Ishikawa (cell line): ENCODE measurements at regions not wholly inside any gene's neighbourhood (a gene's known extent, or its start where the extent isn't known, plus 50 kb on each side); places are given as distances from the start of the nearest gene placed in this dataset.

ENCODE experiments used
- CEBPB ChIP-seq: IDR thresholded peaks from 2 replicates; pipeline ENCODE4 v1.6.1; 2012
- CREB1 ChIP-seq: IDR thresholded peaks from 2 replicates; pipeline ENCODE4 v1.6.1; 2012; ENCODE audit warnings: low read depth
- EGR1 ChIP-seq: IDR thresholded peaks from 2 replicates; pipeline ENCODE4 v1.6.1; 2012
- EP300 ChIP-seq: IDR thresholded peaks from 2 replicates; pipeline ENCODE4 v1.6.1; 2012; ENCODE audit warnings: borderline replicate concordance
- FOXM1 ChIP-seq: IDR thresholded peaks from 2 replicates; pipeline ENCODE4 v1.6.1; 2012; ENCODE audit warnings: low read depth, borderline replicate concordance
- NFIC ChIP-seq: IDR thresholded peaks from 2 replicates; pipeline ENCODE4 v1.6.1; 2012
- RAD21 ChIP-seq: IDR thresholded peaks from 2 replicates; pipeline ENCODE4 v1.6.1; 2012; ENCODE audit warnings: low read depth
- TAF1 ChIP-seq: IDR thresholded peaks from 2 replicates; pipeline ENCODE4 v1.6.1; 2012; ENCODE audit warnings: low read depth, mild to moderate bottlenecking
- TCF12 ChIP-seq: IDR thresholded peaks from 2 replicates; pipeline ENCODE4 v1.6.1; 2012; ENCODE audit warnings: low read depth
- TEAD4 ChIP-seq: IDR thresholded peaks from 2 replicates; pipeline ENCODE4 v1.6.1; 2012
- YY1 ChIP-seq: IDR thresholded peaks from 2 replicates; pipeline ENCODE4 v1.6.1; 2012; ENCODE audit warnings: low read depth
- ZBTB7A ChIP-seq: IDR thresholded peaks from 2 replicates; pipeline ENCODE4 v1.6.1; 2012; ENCODE audit warnings: low read depth
- TF ChIP-seq, protein P1 (sequence below): IDR thresholded peaks from 2 replicates; pipeline ENCODE4 v1.6.1; 2012
- TF ChIP-seq, protein P2 (sequence below): IDR thresholded peaks from 2 replicates; pipeline ENCODE4 v1.6.1; 2012; ENCODE audit warnings: low read depth, mild to moderate bottlenecking
- TF ChIP-seq, protein P3 (sequence below): IDR thresholded peaks from 2 replicates; pipeline ENCODE4 v1.6.1; 2012

DNA sequence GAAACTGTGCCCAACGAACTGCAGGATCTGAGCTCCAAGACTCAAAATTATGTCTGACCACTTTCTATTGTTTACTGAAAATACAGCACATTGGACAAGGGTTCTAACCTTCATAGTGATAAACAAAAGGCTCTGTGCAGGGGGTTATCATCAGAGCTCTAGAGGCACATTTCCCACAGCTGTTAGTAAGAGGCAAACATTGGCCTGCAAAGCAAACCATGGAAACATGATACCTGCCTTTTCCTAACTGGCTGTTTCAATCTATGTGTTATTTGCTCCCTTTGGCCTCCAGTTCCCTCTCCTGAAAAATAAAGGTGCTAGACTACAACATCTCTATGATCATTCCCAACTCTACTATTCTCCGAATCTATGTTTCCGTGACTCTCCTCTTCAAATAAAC lies 159.7 kb upstream of the ARHGEF26 start:
- TF ChIP-seq, protein P1, sequence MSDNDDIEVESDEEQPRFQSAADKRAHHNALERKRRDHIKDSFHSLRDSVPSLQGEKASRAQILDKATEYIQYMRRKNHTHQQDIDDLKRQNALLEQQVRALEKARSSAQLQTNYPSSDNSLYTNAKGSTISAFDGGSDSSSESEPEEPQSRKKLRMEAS = no peak
- TF ChIP-seq, protein P2, sequence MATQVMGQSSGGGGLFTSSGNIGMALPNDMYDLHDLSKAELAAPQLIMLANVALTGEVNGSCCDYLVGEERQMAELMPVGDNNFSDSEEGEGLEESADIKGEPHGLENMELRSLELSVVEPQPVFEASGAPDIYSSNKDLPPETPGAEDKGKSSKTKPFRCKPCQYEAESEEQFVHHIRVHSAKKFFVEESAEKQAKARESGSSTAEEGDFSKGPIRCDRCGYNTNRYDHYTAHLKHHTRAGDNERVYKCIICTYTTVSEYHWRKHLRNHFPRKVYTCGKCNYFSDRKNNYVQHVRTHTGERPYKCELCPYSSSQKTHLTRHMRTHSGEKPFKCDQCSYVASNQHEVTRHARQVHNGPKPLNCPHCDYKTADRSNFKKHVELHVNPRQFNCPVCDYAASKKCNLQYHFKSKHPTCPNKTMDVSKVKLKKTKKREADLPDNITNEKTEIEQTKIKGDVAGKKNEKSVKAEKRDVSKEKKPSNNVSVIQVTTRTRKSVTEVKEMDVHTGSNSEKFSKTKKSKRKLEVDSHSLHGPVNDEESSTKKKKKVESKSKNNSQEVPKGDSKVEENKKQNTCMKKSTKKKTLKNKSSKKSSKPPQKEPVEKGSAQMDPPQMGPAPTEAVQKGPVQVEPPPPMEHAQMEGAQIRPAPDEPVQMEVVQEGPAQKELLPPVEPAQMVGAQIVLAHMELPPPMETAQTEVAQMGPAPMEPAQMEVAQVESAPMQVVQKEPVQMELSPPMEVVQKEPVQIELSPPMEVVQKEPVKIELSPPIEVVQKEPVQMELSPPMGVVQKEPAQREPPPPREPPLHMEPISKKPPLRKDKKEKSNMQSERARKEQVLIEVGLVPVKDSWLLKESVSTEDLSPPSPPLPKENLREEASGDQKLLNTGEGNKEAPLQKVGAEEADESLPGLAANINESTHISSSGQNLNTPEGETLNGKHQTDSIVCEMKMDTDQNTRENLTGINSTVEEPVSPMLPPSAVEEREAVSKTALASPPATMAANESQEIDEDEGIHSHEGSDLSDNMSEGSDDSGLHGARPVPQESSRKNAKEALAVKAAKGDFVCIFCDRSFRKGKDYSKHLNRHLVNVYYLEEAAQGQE = no peak
- TF ChIP-seq NFIC = no peak
- no peak for TF ChIP-seq YY1
- TF ChIP-seq EP300 = no peak
- no peak for TF ChIP-seq TAF1
- TF ChIP-seq, protein P3, sequence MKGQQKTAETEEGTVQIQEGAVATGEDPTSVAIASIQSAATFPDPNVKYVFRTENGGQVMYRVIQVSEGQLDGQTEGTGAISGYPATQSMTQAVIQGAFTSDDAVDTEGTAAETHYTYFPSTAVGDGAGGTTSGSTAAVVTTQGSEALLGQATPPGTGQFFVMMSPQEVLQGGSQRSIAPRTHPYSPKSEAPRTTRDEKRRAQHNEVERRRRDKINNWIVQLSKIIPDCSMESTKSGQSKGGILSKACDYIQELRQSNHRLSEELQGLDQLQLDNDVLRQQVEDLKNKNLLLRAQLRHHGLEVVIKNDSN = no peak
- TF ChIP-seq TEAD4 = no peak
- no peak for TF ChIP-seq RAD21
- no peak for TF ChIP-seq FOXM1
- no peak for TF ChIP-seq CEBPB
- no peak for TF ChIP-seq TCF12
- TF ChIP-seq EGR1 = no peak
- no peak for TF ChIP-seq ZBTB7A
- no peak for TF ChIP-seq CREB1

DNA sequence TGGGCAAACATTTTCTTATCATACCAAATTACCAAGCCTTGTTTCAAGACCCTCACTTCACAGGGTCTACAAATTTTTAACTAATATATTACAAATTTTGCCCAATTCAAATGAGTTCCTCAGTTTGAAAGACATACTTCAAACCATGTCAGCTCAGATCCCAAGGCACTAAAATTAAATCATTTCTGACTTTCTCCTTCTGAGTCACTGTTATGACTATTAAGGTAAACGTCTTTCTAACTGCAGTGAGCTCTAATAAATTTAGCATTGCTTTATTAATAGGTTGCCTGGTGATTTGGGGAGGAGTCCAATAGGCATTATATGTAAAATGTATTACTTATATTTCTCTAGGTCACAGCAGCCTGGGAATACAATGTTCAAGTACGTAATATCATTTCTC lies 158.2 kb upstream of the ARHGEF26 start:
- TF ChIP-seq RAD21 (no peak), CEBPB (no peak), TAF1 (no peak), NFIC (no peak), EP300 (no peak), TCF12 (no peak), ZBTB7A (no peak), YY1 (no peak), FOXM1 (no peak), TEAD4 (no peak), CREB1 (no peak), EGR1 (no peak)
- TF ChIP-seq, protein P1 = no peak
- TF ChIP-seq, protein P3 = no peak
- TF ChIP-seq, protein P2 = no peak

DNA sequence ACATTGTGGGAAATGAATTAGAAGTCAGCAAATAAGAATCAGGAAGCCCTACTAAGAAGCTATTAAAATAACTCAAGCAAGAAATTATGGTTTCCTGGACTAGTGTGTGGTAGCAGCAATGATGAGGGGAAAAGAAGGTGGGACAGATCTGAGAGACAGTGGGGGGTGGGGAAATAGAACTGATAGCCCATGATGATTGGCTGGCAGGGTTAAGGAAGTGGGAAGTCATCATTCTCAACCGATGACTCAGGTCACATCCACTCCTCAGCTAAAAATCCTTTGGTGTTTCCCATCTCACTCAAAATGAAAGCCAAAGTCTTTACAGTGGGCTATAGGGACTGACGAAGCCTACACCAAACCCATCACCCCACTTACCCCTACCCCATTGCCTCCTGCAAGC lies 153.9 kb upstream of the ARHGEF26 start:
- TF ChIP-seq TEAD4 = no peak
- no peak for TF ChIP-seq EGR1
- TF ChIP-seq CEBPB = no peak
- TF ChIP-seq YY1 = no peak
- TF ChIP-seq ZBTB7A = no peak
- TF ChIP-seq, protein P1 = no peak
- no peak for TF ChIP-seq EP300
- TF ChIP-seq, protein P3 = no peak
- TF ChIP-seq, protein P2 = no peak
- TF ChIP-seq TAF1 = no peak

DNA sequence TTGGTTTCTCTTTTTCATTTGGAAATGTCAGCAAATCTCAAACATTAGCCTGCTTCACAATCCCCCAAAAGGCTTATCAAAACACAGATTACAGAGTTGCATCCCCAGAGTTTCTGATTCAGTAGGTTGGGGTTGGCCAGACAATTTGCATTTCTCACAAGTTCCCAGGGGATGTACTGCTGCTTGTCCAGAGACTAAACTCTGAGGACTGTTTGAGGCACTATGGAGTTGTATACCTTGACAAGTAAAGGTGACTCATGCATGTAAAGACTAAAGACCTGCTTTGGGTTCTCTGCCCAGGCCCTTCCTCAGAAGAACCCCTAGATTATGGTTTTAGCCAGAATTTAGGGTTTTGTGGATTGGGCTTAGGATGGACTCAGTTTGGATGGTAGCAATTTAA lies 151.1 kb upstream of the ARHGEF26 start:
- TF ChIP-seq, protein P3 = no peak
